ENCODE measurements at regions not wholly inside any gene's neighbourhood (a gene's known extent, or its start where the extent isn't known, plus 50 kb on each side); places are given as distances from the start of the nearest gene placed in this dataset.

DNA sequence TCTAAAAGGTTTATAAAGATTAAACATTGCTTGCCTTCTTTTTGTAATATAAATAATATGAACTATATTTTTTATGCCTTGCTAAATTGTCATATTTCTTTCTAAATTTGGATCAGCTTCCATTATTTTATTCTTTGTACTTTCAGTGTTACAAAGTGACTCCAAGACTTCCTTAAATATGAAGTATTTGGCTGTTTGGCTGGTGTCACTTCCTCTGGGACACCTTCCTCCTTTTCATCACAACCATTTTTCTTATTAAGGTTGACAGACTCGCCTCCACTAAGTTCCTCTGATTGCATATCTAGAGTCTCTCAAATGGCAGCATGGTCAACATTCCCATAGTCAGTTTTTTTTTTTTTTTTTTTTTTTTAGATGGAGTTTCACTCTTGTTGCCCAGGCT is 73.8 kb upstream of the SLC1A1 start:
- no peak for TF ChIP-seq CTCF (IDR thresholded peaks at IDR 0.05; ENCODE audit: insufficient read depth, low read length, severe bottlenecking)
- H3K4me3 ChIP-seq (ENCODE audit: low read depth, low read length), result no peak overlapping the region
- no peak for FAIRE-seq
- no peak for DNase-seq (ENCODE audit: low read depth)
- no peaks in the 10 kb centered on the region for H3K27me3 ChIP-seq (ENCODE audit: control insufficient read depth, insufficient read depth, low read length)
- H3K36me3 ChIP-seq (ENCODE audit: control insufficient read depth, insufficient read depth, low read length), result no peaks in the 10 kb centered on the region

- Histone ChIP-seq H3K4me3 (ENCODE audit: low read depth, low read length) (no peak overlapping the region), H3K36me3 (ENCODE audit: control insufficient read depth, insufficient read depth, low read length) (no peaks in the 10 kb centered on the region), H3K27me3 (ENCODE audit: control insufficient read depth, insufficient read depth, low read length) (no peaks in the 10 kb centered on the region)
- no peak for DNase-seq (ENCODE audit: low read depth)
- no peak for FAIRE-seq
- TF ChIP-seq CTCF (IDR thresholded peaks at IDR 0.05; ENCODE audit: insufficient read depth, low read length, severe bottlenecking), result no peak
Observed at GRCh38 chr9:4415281-4415680, 75.0 kb upstream of the SLC1A1 start.

DNA sequence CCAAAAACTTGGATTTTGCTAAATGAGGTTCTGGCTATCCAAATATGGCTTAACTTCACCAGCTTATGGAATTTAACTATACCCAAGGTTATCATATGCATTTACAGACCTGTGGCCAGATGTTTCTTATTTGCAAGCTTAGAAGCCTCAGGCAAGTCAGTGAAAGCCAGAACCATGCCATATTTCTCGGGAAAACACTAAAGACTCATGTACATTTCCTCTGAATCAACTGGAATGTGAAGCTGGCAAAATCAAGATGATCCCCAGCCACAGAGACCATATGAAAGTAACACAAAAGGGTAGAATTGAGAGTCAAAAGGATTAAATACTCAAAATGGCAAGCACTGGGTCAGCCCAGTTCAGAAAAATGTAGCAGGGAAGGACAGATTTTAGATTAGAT is 76.4 kb upstream of the SLC1A1 start:
- DNase-seq (ENCODE audit: low read depth), result no peak
- TF ChIP-seq CTCF (IDR thresholded peaks at IDR 0.05; ENCODE audit: insufficient read depth, low read length, severe bottlenecking), result no peak
- no peak for FAIRE-seq
- Histone ChIP-seq H3K27me3 (ENCODE audit: control insufficient read depth, insufficient read depth, low read length) (no peaks in the 10 kb centered on the region), H3K36me3 (ENCODE audit: control insufficient read depth, insufficient read depth, low read length) (no peaks in the 10 kb centered on the region), H3K4me3 (ENCODE audit: low read depth, low read length) (no peak overlapping the region)

- H3K27me3 ChIP-seq (ENCODE audit: control insufficient read depth, insufficient read depth, low read length), result no peaks in the 10 kb centered on the region
- no peak for DNase-seq (ENCODE audit: low read depth)
- no peak overlapping the region for H3K4me3 ChIP-seq (ENCODE audit: low read depth, low read length)
- TF ChIP-seq CTCF (IDR thresholded peaks at IDR 0.05; ENCODE audit: insufficient read depth, low read length, severe bottlenecking), result no peak
- no peaks in the 10 kb centered on the region for H3K36me3 ChIP-seq (ENCODE audit: control insufficient read depth, insufficient read depth, low read length)
- no peak for FAIRE-seq
Observed at GRCh38 chr9:4404156-4404555, 86.1 kb upstream of the SLC1A1 start.

DNA sequence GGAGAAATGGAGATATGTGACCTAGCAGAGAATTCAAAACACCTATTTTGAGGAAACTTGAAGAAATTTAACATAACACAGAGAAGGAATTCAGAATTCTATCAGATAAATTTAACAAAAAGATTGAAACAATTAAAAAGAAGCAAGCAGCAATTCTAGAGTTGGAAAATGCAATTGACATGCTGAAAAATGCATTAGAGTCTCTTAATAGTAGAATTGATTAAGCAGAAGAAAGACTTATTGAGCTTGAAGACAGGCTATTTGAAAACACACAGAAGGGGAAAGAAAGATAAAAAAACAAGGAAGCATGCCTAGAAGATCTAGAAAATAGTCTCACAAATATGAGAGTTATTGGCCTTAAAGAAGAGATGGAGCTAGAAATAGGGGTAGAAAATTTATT is 87.8 kb upstream of the SLC1A1 start:
- no peaks in the 10 kb centered on the region for H3K27me3 ChIP-seq (ENCODE audit: control insufficient read depth, insufficient read depth, low read length)
- FAIRE-seq (no peak), DNase-seq (ENCODE audit: low read depth) (no peak)
- no peaks in the 10 kb centered on the region for H3K36me3 ChIP-seq (ENCODE audit: control insufficient read depth, insufficient read depth, low read length)
- H3K4me3 ChIP-seq (ENCODE audit: low read depth, low read length), result no peak overlapping the region
- TF ChIP-seq CTCF (IDR thresholded peaks at IDR 0.05; ENCODE audit: insufficient read depth, low read length, severe bottlenecking), result no peak

DNA sequence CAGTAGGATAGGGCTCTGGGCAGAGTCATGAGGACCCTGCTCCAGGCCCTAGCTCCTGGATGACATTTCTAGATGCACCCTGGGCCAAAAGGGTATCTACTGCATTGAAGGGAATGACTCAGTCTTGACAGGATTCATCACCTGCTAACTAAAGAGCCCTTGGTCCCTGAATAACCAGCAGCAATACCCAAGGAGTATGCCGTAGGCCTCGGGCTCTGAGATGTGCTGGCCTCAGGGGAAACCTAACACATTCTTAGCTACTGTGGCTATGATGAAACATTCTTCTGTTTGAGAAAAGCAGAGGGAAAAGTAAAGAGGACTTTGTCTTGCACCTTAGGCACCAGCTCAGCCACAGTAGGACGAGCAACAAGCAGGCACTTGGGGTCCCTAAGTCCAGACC is 89.5 kb upstream of the SLC1A1 start:
- Histone ChIP-seq H3K4me3 (ENCODE audit: low read depth, low read length) (no peak overlapping the region), H3K36me3 (ENCODE audit: control insufficient read depth, insufficient read depth, low read length) (no peaks in the 10 kb centered on the region), H3K27me3 (ENCODE audit: control insufficient read depth, insufficient read depth, low read length) (no peaks in the 10 kb centered on the region)
- FAIRE-seq, result peak; percentile 7
- TF ChIP-seq CTCF (IDR thresholded peaks at IDR 0.05; ENCODE audit: insufficient read depth, low read length, severe bottlenecking), result no peak
- DNase-seq (ENCODE audit: low read depth), result no peak

Measured in bronchial epithelial cell (primary cell).